Gastrocnemius medialis (tissue), 4 donors: ENCODE measurements at regions not wholly inside any gene's neighbourhood (a gene's known extent, or its start where the extent isn't known, plus 50 kb on each side); places are given as distances from the start of the nearest gene placed in this dataset.

ENCODE experiments used
- CTCF ChIP-seq, 5 experiments: fragments of 450-650 bp in 3 of 5; fragments of 200-600 bp in 2 of 5; sonication (generic) in 2 of 5; IDR thresholded peaks in 4 of 5; conservative IDR thresholded peaks in 1 of 5; 1 replicate in 4 of 5; 2 replicates in 1 of 5; pipeline ENCODE4 v1.5.1; 2016 to 2019; ENCODE audit warnings: antibody characterized with exemption in 5 of 5, mild to moderate bottlenecking in 3 of 5, moderate library complexity in 3 of 5
- POLR2A ChIP-seq, 2 donors: fragments of 450-650 bp; IDR thresholded peaks; one replicate each; pipeline ENCODE4 v1.6.1; 2017; ENCODE audit warnings: antibody characterized with exemption in 2 of 2, mild to moderate bottlenecking in 2 of 2, moderate library complexity in 2 of 2

- TF ChIP-seq CTCF (IDR thresholded peaks at IDR 0.05 in 4 of 5, conservative IDR thresholded peaks at IDR 0.05 in 1 of 5) (no peak), POLR2A (IDR thresholded peaks at IDR 0.05) (no peak)
Measured at GRCh38 chr14:87679866-87680265, 313.1 kb downstream of the GALC start.
